ENCODE measurements at regions not wholly inside any gene's neighbourhood (a gene's known extent, or its start where the extent isn't known, plus 50 kb on each side); places are given as distances from the start of the nearest gene placed in this dataset.

DNA sequence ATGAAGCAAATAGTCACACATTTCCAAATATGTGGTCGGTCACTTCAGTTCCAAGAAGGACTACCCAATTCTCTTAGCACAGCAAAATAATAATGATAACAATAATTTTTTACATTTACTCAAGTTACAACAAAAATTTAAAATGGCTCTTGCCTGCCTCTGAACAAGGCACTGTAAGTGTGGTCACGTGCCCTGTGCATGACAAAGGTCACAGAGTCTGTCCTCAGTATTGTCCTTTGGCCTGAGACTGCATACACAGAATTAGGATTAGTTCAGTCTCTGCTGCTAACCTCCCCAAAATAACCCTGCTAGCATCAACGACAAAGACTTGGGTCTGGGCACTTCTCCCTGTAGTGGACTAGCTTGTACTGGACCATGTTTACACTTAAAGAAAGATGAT, 297.1 kb upstream of the DUSP10 start:
- DNase-seq (ENCODE audit: low spot score) = no peak

DNA sequence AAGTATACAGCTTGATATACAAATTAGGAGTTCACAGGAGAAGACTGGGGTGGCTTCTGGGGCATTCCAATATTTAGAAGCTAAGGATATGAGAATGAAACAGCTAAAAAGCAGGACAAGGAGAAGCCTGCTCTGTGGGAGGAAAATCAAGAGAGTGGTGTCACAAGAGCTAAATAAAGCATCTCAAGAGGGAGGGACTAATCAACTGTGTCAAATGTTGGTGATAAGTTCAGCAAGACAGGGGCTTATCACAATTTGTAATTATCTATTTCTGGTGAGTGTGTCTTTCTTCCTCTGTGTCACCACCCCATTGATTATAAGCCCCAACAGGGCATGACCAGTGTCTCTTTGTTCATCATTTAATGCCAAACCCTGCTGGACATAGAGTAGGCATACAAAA, 295.8 kb upstream of the DUSP10 start:
- DNase-seq (ENCODE audit: low spot score) = no peak

GRCh38 chr1:222034790-222035189, 292.9 kb upstream of the DUSP10 start:
- no peak for DNase-seq (ENCODE audit: low spot score)

GRCh38 chr1:222033450-222033849, 291.6 kb upstream of the DUSP10 start:
- no peak for DNase-seq (ENCODE audit: low spot score)

DNA sequence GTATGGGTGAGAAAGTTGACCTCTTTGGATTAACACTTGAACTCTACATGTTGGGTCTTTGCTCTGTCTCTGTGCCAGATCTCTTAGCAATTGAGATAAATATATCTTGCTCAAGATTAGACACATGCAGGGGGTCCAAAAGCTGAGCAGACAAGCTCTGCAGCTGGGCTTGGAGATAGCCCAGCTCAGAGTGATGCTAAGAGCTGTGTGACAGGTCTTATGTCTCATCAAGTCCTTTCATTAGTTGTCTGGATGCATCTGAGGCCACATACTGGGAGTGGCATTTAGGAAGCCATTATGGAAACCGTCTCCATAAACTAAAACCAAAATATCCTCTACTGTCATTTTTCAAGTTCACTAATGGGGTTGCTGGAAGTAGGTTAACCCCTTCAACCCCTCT, 289.4 kb upstream of the DUSP10 start:
- DNase-seq (ENCODE audit: low spot score) = no peak

DNA sequence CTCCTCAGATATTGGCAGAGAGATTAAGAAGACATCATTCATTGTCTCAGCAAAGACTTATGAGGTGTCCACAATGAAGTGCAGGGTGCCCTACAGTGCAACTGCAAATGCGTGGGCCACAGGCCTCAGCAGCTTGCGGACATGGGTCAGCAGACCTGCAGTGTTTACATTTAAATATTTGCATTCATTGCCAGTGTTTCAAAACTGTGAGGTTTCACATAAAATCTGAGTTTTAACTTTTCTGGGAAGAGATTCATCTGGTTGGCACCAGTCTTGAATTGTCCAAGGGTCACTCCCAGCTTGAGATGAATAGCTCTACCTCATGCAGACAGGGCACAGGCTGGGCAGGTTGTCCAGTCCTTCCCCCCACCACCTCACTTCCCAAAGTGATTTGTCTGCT, 286.8 kb upstream of the DUSP10 start:
- no peak for DNase-seq (ENCODE audit: low spot score)

- no peak for DNase-seq (ENCODE audit: low spot score)
Measured at GRCh38 chr1:222028116-222028515, 286.2 kb upstream of the DUSP10 start.

GRCh38 chr1:222026280-222026679, 284.4 kb upstream of the DUSP10 start:
- DNase-seq (ENCODE audit: low spot score) = no peak

DNA sequence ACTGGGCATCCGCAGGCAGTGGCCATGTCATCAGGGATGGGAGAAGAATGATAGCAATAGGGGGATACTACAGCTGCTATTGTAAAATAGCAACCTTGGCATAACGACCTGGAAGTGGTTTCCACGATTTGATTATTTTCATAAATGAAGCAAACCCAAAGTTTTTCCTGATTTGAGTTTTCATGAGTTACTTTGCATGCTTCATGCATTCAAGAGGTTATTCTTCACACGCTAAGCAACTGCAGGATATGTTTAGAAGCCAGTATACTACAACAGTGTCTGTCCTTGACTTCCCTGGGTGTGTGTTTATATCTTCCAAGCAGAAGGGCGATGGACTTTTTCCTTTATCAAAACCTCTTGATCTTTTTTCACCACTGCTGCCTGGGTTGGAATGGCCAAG, 281.1 kb upstream of the DUSP10 start:
- DNase-seq (ENCODE audit: low spot score) = no peak

DNA sequence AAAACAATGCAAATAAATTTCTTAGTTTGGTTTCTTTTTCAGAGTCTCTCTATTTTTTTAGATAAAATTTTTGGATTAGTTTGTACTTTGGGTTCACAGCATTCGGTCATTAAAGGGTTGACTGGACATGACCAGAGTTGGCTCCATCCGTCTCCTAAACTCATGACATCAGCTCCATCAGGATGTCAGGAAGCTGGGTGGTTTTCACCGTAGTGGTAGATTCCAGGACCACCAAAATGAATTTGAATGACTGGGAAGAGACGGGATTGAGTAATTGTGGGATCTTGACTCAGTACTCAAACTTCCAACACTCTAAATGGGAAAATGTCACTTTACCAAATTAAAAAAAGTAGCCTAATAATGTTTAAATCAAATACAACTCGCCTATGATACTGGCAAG, 279.2 kb upstream of the DUSP10 start:
- DNase-seq (ENCODE audit: low spot score) = peak; percentile 45

- DNase-seq (ENCODE audit: low spot score) = no peak
Measured at GRCh38 chr1:222020553-222020952, 278.7 kb upstream of the DUSP10 start.

DNA sequence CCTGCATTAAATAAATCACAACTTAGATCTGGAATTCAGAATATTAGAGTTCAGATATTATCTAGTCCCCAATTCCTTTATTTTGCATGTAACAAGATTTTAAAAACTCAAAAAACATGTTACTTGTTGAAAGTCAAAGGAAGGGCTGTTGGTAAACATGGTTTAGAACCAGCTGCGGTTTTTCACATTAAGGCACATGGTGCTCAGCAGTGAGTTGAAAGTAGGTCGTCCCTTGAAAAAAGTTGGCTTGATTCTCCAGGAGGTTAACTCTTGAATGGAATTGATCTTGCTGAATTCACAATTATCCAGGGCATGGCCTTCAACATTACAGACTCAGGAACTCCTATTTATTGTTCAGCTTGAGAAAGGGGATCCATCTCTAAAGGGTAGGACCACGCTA, 277.1 kb upstream of the DUSP10 start:
- no peak for DNase-seq (ENCODE audit: low spot score)

GRCh38 chr1:222018041-222018440, 276.2 kb upstream of the DUSP10 start:
- no peak for DNase-seq (ENCODE audit: low spot score)

DNA sequence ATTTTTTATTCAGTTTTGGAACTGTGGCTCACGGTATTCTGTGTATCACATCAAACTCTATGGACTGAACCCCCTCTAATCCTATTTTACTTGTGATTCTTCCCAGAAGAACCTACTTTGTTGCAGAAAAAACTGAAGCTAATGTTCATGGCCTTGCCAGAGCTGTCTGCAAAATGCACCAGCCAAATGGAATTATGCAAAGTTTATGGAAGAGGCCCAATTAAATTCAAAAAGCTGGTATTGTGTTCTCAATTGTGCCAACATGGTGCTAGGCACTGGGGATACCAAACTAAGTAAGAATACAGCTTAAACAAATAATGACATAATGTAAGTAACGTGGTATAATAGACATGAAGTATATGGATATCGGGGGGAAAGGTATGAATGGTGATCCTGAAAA, 273.8 kb upstream of the DUSP10 start:
- no peak for DNase-seq (ENCODE audit: low spot score)

DNA sequence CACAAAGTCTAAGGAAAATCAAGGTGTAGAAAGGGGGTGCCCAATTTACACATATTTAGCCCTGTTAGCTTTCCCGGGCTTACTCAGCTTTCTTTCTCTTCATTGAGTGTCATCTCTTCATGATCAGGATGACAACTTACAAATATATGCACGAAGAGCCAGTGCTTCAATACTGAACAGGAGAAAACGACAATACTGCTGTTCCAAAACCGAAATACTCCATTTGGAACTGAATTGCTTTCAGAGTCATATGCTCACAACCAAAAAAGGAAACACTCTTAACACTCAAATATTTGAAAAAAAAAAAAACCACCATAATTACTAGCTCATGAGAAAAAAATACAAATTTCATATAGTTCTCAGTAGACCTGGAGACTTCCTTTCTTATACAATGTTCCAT, 272.1 kb upstream of the DUSP10 start:
- DNase-seq (ENCODE audit: low spot score) = no peak

GRCh38 chr1:222012816-222013215, 270.9 kb upstream of the DUSP10 start:
- DNase-seq (ENCODE audit: low spot score) = no peak

DNA sequence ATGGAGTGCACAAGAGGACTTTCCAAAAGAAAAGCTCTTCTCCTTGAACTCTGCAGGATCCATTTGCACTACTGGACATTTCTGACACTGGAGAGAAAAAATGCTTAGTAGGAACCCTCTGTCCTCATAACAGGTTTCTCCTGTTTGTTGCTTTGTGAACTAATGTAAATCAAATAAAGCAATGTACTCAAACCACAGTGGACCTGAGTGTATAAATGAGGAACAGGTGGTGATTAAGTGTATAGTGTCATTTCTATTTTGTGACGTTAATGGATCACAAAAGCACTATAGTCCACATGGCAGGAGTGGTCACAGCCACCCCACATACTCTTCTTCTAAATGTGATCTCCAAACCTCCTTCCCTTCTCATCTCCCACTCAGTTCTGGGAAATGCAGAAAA, 268.4 kb upstream of the DUSP10 start:
- no peak for DNase-seq (ENCODE audit: low spot score)

- peak; percentile 45 for DNase-seq (ENCODE audit: low spot score)
Measured at GRCh38 chr1:222009105-222009730, 267.3 kb upstream of the DUSP10 start.

DNA sequence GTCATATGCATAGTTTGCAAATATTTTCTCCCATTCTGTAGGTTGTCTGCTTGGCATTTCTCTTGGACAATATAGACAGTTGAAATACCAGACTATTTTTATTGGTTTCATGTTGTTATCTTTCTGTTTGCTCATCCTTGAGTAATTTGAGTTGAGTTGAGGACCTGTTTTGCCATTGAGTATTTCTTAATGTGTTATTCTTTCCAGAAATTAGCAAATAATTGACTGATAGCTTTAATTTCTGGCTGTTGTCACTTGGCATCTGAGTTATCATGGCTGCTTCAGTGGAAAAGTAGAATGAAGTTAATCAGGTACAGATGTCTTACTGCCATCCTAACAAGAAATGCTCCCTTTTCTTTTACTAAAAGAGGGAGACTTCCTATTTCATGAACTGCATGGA, 264.8 kb upstream of the DUSP10 start:
- DNase-seq (ENCODE audit: low spot score) = no peak

DNA sequence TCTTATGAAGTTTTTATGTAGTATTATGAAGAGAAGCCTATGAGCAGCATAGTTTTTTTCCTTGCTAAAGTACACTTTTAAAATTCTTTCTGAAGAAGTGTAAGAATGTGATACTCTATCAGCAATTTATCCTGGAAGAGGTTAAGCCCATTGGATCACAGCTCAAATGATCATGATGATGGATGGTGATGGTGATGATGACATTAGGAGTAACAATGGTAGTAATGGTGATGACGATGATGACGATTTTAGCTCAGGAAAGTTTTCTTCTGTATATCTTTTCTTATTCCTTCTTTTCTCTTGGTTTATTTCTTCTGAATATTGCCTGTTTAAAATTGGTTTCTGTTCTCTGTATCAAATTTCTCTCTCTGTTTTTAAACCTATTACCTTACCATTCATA, 262.9 kb upstream of the DUSP10 start:
- DNase-seq (ENCODE audit: low spot score) = no peak

DNA sequence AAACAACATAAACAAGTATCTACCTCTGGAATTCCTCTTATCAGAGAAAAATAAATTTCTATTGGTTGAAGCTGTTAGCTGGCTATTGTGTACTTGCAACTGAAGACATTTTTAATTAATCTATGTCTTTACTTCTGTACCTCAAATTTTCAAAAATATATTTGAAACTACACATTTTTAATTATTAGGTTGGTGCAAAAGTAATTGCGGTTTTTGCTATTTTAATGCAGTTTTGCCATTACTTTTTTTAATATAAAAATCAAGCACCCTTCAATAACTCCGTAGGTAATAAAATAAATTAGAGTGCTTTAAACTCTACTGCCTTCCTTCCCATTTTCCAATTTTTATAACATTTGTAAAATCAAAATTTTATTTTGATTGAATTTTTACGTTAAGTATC, 262.1 kb upstream of the DUSP10 start:
- DNase-seq (ENCODE audit: low spot score) = no peak

GRCh38 chr1:222002503-222002902, 260.6 kb upstream of the DUSP10 start:
- DNase-seq (ENCODE audit: low spot score) = no peak

DNA sequence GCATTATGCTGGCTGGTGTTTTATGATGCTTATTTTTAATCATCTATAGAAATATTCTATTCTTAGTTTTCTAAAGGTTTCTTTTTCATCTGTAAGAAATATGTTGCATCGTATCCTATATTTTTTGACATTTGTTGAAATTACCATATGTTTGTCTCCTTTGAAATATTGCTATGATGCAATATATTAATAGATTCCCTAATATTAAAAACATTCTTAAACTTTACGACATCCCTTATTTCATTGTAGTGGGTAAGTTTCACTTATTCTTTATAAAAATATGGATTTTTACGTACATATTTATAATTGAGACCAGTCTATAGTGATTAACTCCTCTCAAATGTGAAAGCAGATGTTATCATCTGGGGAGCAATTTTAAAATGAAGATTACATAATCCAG, 258.2 kb upstream of the DUSP10 start:
- no peak for DNase-seq (ENCODE audit: low spot score)

- no peak for DNase-seq (ENCODE audit: low spot score)
Measured at GRCh38 chr1:221998781-221999180, 256.9 kb upstream of the DUSP10 start.

DNA sequence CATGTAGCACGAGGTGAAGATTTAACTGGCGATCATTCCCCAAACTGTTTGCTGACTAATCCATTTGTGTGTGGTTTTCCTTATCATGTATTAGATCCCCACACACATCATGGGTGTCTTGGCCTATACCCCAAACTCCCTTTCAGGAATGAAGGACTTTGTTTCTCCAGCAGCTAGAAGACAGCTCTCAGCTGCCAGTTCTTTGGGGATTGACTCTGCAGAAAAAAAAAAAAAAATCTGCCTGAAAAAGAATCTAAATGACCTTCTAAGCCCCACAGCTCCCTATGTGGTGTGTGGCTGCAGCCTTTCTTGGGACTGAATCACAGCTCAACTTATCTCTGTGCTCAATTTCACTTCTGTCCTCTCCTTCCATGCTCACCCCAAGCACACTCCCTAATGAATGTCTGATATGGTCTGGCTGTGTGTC, 256.3 kb upstream of the DUSP10 start:
- no peak for DNase-seq (ENCODE audit: low spot score)

All from kidney tubule cell (primary cell).